RWPE2 (cell line): ENCODE measurements at regions not wholly inside any gene's neighbourhood (a gene's known extent, or its start where the extent isn't known, plus 50 kb on each side); places are given as distances from the start of the nearest gene placed in this dataset.
A peak's percentile ranks its signal among the peaks of the same experiment; 100 is the strongest.

Experiments
- ATAC-seq: fragments of 200-7000 bp; cut with Tn5 transposase; 3 replicates; pipeline ENCODE4 v1.9.1; 2021; ENCODE audit warnings: low read depth
- DNase-seq: peaks from one replicate; pipeline ENCODE4 v3.0.0-alpha.2; 2020; ENCODE audit warnings: low spot score
- H3K27ac ChIP-seq: fragments of 450-650 bp; 2 replicates; pipeline ENCODE4 v1.5.1; 2017; ENCODE audit warnings: mild to moderate bottlenecking; ENCODE audit not compliant: poor library complexity, severe bottlenecking
- H3K27me3 ChIP-seq: fragments of 250-450 bp; sonication (Bioruptor Pico); 2 replicates; pipeline ENCODE4 v1.5.1; 2021; ENCODE audit warnings: mild to moderate bottlenecking, moderate library complexity; ENCODE audit not compliant: insufficient read depth, poor library complexity, severe bottlenecking
- H3K36me3 ChIP-seq: fragments of 250-450 bp; sonication (Bioruptor Pico); 2 replicates; pipeline ENCODE4 v1.5.1; 2020; ENCODE audit warnings: low read depth, mild to moderate bottlenecking, moderate library complexity
- H3K4me1 ChIP-seq: fragments of 250-450 bp; sonication (Bioruptor Pico); 2 replicates; pipeline ENCODE4 v1.5.1; 2021; ENCODE audit warnings: mild to moderate bottlenecking, moderate library complexity; ENCODE audit not compliant: insufficient read depth, poor library complexity, severe bottlenecking
- H3K4me3 ChIP-seq: fragments of 250-450 bp; sonication (Bioruptor Pico); 2 replicates; pipeline ENCODE4 v1.5.1; 2021; ENCODE audit warnings: mild to moderate bottlenecking, moderate library complexity; ENCODE audit not compliant: severe bottlenecking
- H3K9me3 ChIP-seq: fragments of 250-450 bp; sonication (Bioruptor Pico); 2 replicates; pipeline ENCODE4 v1.5.1; 2021; ENCODE audit warnings: mild to moderate bottlenecking, moderate library complexity; ENCODE audit not compliant: severe bottlenecking
- TF ChIP-seq, protein P1 (sequence below): fragments of 450-650 bp; IDR thresholded peaks from one replicate; pipeline ENCODE4 v1.5.1; 2017; ENCODE audit warnings: mild to moderate bottlenecking, moderate library complexity; ENCODE audit not compliant: poor library complexity, severe bottlenecking

DNA sequence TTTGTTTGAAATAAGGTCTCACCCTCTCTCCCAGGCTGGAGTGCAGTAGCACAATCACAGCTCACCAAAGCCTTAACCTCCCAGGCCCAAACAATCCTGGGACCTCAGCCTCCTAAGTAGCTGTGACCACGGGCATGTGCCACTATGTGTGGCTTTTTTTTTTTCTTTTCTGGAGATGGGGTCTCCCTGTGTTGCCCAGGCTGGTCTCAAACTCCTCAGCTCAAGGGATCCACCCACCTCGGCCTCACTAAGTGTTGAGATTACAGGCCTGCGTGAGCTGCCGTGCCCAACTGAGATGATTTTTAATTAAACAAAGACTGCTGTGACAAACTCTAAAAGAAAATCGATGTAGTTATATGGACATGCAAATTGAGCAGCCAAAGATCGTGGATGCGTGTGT, 768.4 kb upstream of the ADGRL2 start:
- H3K36me3 ChIP-seq: no peaks in the 10 kb centered on the region
- TF ChIP-seq, protein P1, sequence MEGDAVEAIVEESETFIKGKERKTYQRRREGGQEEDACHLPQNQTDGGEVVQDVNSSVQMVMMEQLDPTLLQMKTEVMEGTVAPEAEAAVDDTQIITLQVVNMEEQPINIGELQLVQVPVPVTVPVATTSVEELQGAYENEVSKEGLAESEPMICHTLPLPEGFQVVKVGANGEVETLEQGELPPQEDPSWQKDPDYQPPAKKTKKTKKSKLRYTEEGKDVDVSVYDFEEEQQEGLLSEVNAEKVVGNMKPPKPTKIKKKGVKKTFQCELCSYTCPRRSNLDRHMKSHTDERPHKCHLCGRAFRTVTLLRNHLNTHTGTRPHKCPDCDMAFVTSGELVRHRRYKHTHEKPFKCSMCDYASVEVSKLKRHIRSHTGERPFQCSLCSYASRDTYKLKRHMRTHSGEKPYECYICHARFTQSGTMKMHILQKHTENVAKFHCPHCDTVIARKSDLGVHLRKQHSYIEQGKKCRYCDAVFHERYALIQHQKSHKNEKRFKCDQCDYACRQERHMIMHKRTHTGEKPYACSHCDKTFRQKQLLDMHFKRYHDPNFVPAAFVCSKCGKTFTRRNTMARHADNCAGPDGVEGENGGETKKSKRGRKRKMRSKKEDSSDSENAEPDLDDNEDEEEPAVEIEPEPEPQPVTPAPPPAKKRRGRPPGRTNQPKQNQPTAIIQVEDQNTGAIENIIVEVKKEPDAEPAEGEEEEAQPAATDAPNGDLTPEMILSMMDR: no peak

DNA sequence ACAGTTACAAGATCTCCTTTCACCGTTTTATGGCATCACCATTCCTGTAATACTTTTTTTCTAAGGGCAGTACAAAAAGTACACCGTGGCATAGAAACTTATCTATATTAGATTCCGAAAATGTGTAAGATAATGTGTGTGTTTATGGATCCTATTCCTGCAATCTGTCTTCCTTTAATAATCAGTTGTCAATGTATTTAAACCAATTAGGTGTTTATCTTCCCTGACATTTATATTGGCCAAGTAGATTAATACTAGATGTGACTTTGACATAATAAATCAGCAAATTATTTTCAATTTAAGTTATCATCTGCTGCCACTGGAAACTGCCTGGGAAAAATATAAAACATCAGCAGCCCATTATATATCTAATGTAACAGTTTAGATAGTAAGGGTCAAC, 770.3 kb upstream of the ADGRL2 start:
- ATAC-seq: no peak
- no peaks in the 10 kb centered on the region for H3K27me3 ChIP-seq
- no peak for DNase-seq

More for the DNA sequence above, 768.4 kb upstream of the ADGRL2 start:
- Histone ChIP-seq H3K4me3 (no peak overlapping the region), H3K27ac (no peak overlapping the region), H3K27me3 (no peaks in the 10 kb centered on the region), H3K9me3 (no peaks in the 10 kb centered on the region), H3K4me1 (no peaks in the 10 kb centered on the region)
- ATAC-seq (no peak), DNase-seq (no peak)

DNA sequence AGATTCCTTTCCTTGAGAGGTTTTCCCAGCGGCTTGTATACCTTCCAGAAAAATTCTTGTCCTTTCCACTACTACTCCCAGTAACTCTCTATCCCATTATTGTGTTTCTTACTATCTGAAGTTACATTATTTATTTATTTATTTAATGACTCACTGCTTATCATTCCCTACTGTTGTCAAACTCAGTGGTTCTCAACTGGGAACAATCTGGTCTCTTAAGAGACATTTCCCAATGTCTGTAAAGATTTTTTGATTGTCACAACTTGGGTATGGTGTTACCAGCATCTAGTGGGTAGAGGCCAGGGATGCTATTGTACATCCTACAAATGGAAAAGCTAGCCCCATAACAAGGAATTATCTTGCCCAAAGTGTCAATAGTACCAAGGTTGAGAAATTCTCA, 771.5 kb upstream of the ADGRL2 start:
- H3K9me3 ChIP-seq: no peaks in the 10 kb centered on the region
- TF ChIP-seq, protein P1: no peak
- DNase-seq (no peak), ATAC-seq (no peak)
- H3K27me3 ChIP-seq: no peaks in the 10 kb centered on the region
- H3K27ac ChIP-seq: no peak overlapping the region
- H3K4me3 ChIP-seq: no peak overlapping the region
- no peaks in the 10 kb centered on the region for H3K36me3 ChIP-seq
- H3K4me1 ChIP-seq: no peaks in the 10 kb centered on the region

More for the DNA sequence above, 770.3 kb upstream of the ADGRL2 start:
- Histone ChIP-seq H3K27ac (no peak overlapping the region), H3K4me1 (no peaks in the 10 kb centered on the region), H3K36me3 (no peaks in the 10 kb centered on the region), H3K9me3 (no peaks in the 10 kb centered on the region), H3K4me3 (no peak overlapping the region)
- TF ChIP-seq, protein P1: no peak

DNA sequence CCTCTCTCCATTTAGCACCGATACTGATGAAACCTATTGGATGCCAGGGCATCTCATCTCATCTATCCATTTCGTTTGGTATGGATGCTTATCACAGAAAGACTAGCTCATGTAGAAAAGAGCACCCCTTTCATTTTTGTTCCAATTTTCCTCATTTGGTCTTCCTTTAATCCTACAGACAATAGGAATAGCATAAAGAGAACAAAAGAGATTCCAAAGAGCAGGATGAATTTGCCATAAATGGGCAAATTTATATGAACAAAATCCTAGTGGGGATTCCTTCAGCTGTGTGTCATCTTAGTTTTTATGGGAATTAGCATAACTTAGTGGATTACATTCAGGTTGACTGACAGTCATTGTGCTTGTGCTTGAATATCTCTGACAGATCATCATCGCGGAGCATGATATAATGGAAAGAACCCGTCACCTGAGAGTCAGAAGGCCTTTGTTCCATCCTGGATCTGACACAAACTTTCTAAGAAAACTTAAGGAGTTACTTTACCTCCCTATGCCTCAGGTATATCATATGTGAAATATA, 777.5 kb upstream of the ADGRL2 start:
- no peaks in the 10 kb centered on the region for H3K9me3 ChIP-seq
- TF ChIP-seq, protein P1: no peak
- no peaks in the 10 kb centered on the region for H3K27me3 ChIP-seq
- no peak for DNase-seq
- no peak overlapping the region for H3K27ac ChIP-seq
- H3K36me3 ChIP-seq: no peaks in the 10 kb centered on the region
- no peak overlapping the region for H3K4me3 ChIP-seq
- no peak; the same call in 2 of the 3 replicates for ATAC-seq
- no peaks in the 10 kb centered on the region for H3K4me1 ChIP-seq

DNA sequence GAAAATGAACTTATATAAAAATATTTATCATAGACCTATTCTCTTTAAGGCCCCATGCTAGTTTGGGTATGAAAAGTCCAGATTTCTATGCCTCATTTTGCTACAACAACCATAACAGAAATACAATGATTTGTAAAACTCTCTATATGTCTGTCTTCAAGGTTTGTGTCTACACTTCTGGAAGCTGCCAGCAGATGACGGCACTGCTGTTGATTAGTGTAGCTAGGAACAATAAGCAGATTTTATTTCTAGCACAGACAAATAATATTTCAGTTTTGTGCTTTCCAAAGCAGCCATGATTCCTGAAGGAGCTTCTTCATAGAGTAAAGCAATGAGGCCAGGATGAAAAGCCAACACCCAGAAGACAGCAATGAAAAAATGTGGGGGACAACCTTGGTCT, 779.6 kb upstream of the ADGRL2 start:
- Histone ChIP-seq H3K27ac (no peak overlapping the region), H3K9me3 (no peaks in the 10 kb centered on the region), H3K4me3 (no peak overlapping the region), H3K4me1 (no peaks in the 10 kb centered on the region), H3K36me3 (no peaks in the 10 kb centered on the region), H3K27me3 (no peaks in the 10 kb centered on the region)
- DNase-seq (no peak), ATAC-seq (no peak)
- TF ChIP-seq, protein P1: peak; percentile 25
